OCI-LY7 (cell line): ENCODE measurements at regions not wholly inside any gene's neighbourhood (a gene's known extent, or its start where the extent isn't known, plus 50 kb on each side); places are given as distances from the start of the nearest gene placed in this dataset.

Experiments used
- CTCF ChIP-seq: fragments of 200-600 bp; sonication (generic); conservative IDR thresholded peaks from 2 replicates; pipeline ENCODE4 v1.5.1; 2014; ENCODE audit warnings: mild to moderate bottlenecking, antibody characterized with exemption, low read length, moderate library complexity, mixed read lengths
- EZH2phosphoT487 ChIP-seq: fragments of 200-600 bp; sonication (generic); IDR thresholded peaks from 2 replicates; pipeline ENCODE4 v1.6.1; 2018; ENCODE audit warnings: low read depth, borderline replicate concordance, mild to moderate bottlenecking, mixed run types, antibody characterized with exemption, low read length, moderate library complexity, mixed read lengths

GRCh38 chr6:21396313-21396712 is 197.2 kb upstream of the SOX4 start:
- TF ChIP-seq CTCF = no peak
- TF ChIP-seq EZH2phosphoT487 = no peak
